Spinal cord (tissue), 9 donors: ENCODE measurements at regions not wholly inside any gene's neighbourhood (a gene's known extent, or its start where the extent isn't known, plus 50 kb on each side); places are given as distances from the start of the nearest gene placed in this dataset.

ENCODE experiments used
- DNase-seq, 6 donors: peaks; one replicate each; pipeline versions ENCODE4 v3.0.0 to v3.0.0-alpha.2; 2013 to 2015; ENCODE audit warnings: low spot score in 6 of 6, low read depth in 4 of 6
- H3K27ac ChIP-seq: one replicate; pipeline ENCODE4 v1.5.1; 2013; ENCODE audit warnings: low read depth, low read length, control low read depth
- H3K27me3 ChIP-seq: one replicate; pipeline ENCODE4 v1.6.1; 2013; ENCODE audit warnings: low read length; ENCODE audit not compliant: control insufficient read depth, insufficient read depth
- H3K36me3 ChIP-seq: one replicate; pipeline ENCODE4 v1.6.1; 2013; ENCODE audit warnings: low read length; ENCODE audit not compliant: control insufficient read depth, insufficient read depth
- H3K4me1 ChIP-seq: one replicate; pipeline ENCODE4 v1.6.1; 2013; ENCODE audit warnings: low read length; ENCODE audit not compliant: control insufficient read depth, insufficient read depth
- H3K4me3 ChIP-seq: one replicate; pipeline ENCODE4 v1.5.1; 2013; ENCODE audit warnings: low read depth, low read length, control low read depth
- H3K9me3 ChIP-seq: one replicate; pipeline ENCODE4 v1.6.1; 2013; ENCODE audit warnings: low read length; ENCODE audit not compliant: control insufficient read depth, insufficient read depth
- WGBS: methylation state at CpG from one replicate; pipeline ENCODE4 v1.1.5; 2013; ENCODE audit warnings: missing lambda C conversion rate; ENCODE audit not compliant: insufficient coverage; 5-methylcytosine and 5-hydroxymethylcytosine counted together
- donor health status: healthy.

- Histone ChIP-seq H3K27ac (no peak overlapping the region), H3K4me3 (no peak overlapping the region), H3K36me3 (no peaks in the 10 kb centered on the region), H3K4me1 (no peaks in the 10 kb centered on the region), H3K9me3 (no peaks in the 10 kb centered on the region), H3K27me3 (no peaks in the 10 kb centered on the region)
- 92% methylated on average over 8 of the region's 9 CpGs for WGBS
- DNase-seq, result no peak
Measured at GRCh38 chr5:3024126-3024525, 272.6 kb upstream of the IRX2 start.

- H3K27ac ChIP-seq, result no peak overlapping the region
- H3K4me3 ChIP-seq, result no peak overlapping the region
- WGBS, result 88% methylated on average over 9 of the region's 12 CpGs
- no peaks in the 10 kb centered on the region for H3K36me3 ChIP-seq
- no peaks in the 10 kb centered on the region for H3K4me1 ChIP-seq
- H3K27me3 ChIP-seq, result no peaks in the 10 kb centered on the region
- no peak for DNase-seq
- no peaks in the 10 kb centered on the region for H3K9me3 ChIP-seq
Measured at GRCh38 chr5:3023656-3024055, 272.2 kb upstream of the IRX2 start.

- H3K27ac ChIP-seq, result no peak overlapping the region
- 85% methylated on average over 5 of the region's 5 CpGs for WGBS
- H3K4me1 ChIP-seq, result no peaks in the 10 kb centered on the region
- no peak overlapping the region for H3K4me3 ChIP-seq
- H3K27me3 ChIP-seq, result no peaks in the 10 kb centered on the region
- no peaks in the 10 kb centered on the region for H3K36me3 ChIP-seq
- DNase-seq, result no peak
- no peaks in the 10 kb centered on the region for H3K9me3 ChIP-seq
Measured at GRCh38 chr5:3022665-3023064, 271.2 kb upstream of the IRX2 start.

- Histone ChIP-seq H3K27ac (no peak overlapping the region), H3K9me3 (no peaks in the 10 kb centered on the region), H3K4me1 (no peaks in the 10 kb centered on the region), H3K36me3 (no peaks in the 10 kb centered on the region), H3K4me3 (no peak overlapping the region), H3K27me3 (no peaks in the 10 kb centered on the region)
- WGBS, result 100% methylated on average over 3 of the region's 6 CpGs
- DNase-seq, result no peak
Measured at GRCh38 chr5:3020426-3020825, 268.9 kb upstream of the IRX2 start.

- no peak for DNase-seq
Measured at GRCh38 chr5:3019045-3019444, 267.6 kb upstream of the IRX2 start.

GRCh38 chr5:3011764-3012017 is 260.2 kb upstream of the IRX2 start:
- H3K4me3 ChIP-seq, result no peak overlapping the region
- WGBS, result 97% methylated on average over 3 of the region's 3 CpGs
- no peak for DNase-seq
- no peaks in the 10 kb centered on the region for H3K27me3 ChIP-seq
- H3K36me3 ChIP-seq, result no peaks in the 10 kb centered on the region
- H3K27ac ChIP-seq, result no peak overlapping the region
- H3K9me3 ChIP-seq, result no peaks in the 10 kb centered on the region
- no peaks in the 10 kb centered on the region for H3K4me1 ChIP-seq

More at GRCh38 chr5:3019045-3019444, 267.6 kb upstream of the IRX2 start:
- H3K9me3 ChIP-seq, result no peaks in the 10 kb centered on the region
- no peaks in the 10 kb centered on the region for H3K4me1 ChIP-seq
- no peaks in the 10 kb centered on the region for H3K36me3 ChIP-seq
- H3K27ac ChIP-seq, result no peak overlapping the region
- no peak overlapping the region for H3K4me3 ChIP-seq
- no peaks in the 10 kb centered on the region for H3K27me3 ChIP-seq
- no CpG with 5 or more reads among the region's 3 CpGs for WGBS

- Histone ChIP-seq H3K36me3 (no peaks in the 10 kb centered on the region), H3K27me3 (no peaks in the 10 kb centered on the region), H3K4me1 (no peaks in the 10 kb centered on the region), H3K4me3 (no peak overlapping the region), H3K27ac (no peak overlapping the region), H3K9me3 (no peaks in the 10 kb centered on the region)
- no peak for DNase-seq
- 94% methylated on average over 8 of the region's 9 CpGs for WGBS
Measured at GRCh38 chr5:3010953-3011763, 259.7 kb upstream of the IRX2 start.

GRCh38 chr5:3010301-3010952 is 258.9 kb upstream of the IRX2 start:
- Histone ChIP-seq H3K4me3 (no peak overlapping the region), H3K36me3 (no peaks in the 10 kb centered on the region), H3K9me3 (no peaks in the 10 kb centered on the region), H3K4me1 (no peaks in the 10 kb centered on the region), H3K27me3 (no peaks in the 10 kb centered on the region), H3K27ac (no peak overlapping the region)
- DNase-seq, result no peak
- 76% methylated on average over 6 of the region's 9 CpGs for WGBS

GRCh38 chr5:3009605-3010004 is 258.1 kb upstream of the IRX2 start:
- DNase-seq, result no peak
- no peak overlapping the region for H3K27ac ChIP-seq
- H3K4me1 ChIP-seq, result no peaks in the 10 kb centered on the region
- H3K4me3 ChIP-seq, result no peak overlapping the region
- H3K27me3 ChIP-seq, result no peaks in the 10 kb centered on the region
- no peaks in the 10 kb centered on the region for H3K9me3 ChIP-seq
- no peaks in the 10 kb centered on the region for H3K36me3 ChIP-seq
- WGBS, result 80% methylated on average over 5 of the region's 6 CpGs

GRCh38 chr5:3007577-3007976 is 256.1 kb upstream of the IRX2 start:
- Histone ChIP-seq H3K9me3 (no peaks in the 10 kb centered on the region), H3K36me3 (no peaks in the 10 kb centered on the region), H3K4me3 (no peak overlapping the region), H3K27ac (no peak overlapping the region), H3K27me3 (no peaks in the 10 kb centered on the region), H3K4me1 (no peaks in the 10 kb centered on the region)
- no peak for DNase-seq
- 92% methylated on average over 1 of the region's 3 CpGs for WGBS
